Superior temporal gyrus (tissue), 1 donor: ENCODE measurements at regions not wholly inside any gene's neighbourhood (a gene's known extent, or its start where the extent isn't known, plus 50 kb on each side); places are given as distances from the start of the nearest gene placed in this dataset.
"Not testable (repeated sequence)": the region's sequence is repeated elsewhere in the genome, so short reads cannot be mapped to it uniquely, and the experiment has no call there.

ENCODE experiments used
- DNase-seq: peaks from one replicate; pipeline ENCODE4 v3.0.0-alpha.2; 2016; ENCODE audit errors: extremely low spot score

- DNase-seq, result no peak
Observed at GRCh38 chr7:20466543-20467021, 135.9 kb downstream of the ITGB8 start.

GRCh38 chr7:20470082-20470481, 139.4 kb downstream of the ITGB8 start:
- DNase-seq, result no peak

GRCh38 chr7:20470726-20471125, 140.0 kb downstream of the ITGB8 start:
- DNase-seq, result no peak

- no peak for DNase-seq
Observed at GRCh38 chr7:20474249-20474648, 141.2 kb upstream of the ABCB5 start.

GRCh38 chr7:20475756-20476155, 139.7 kb upstream of the ABCB5 start:
- DNase-seq, result no peak

- DNase-seq, result no peak
Observed at GRCh38 chr7:20477067-20477466, 138.4 kb upstream of the ABCB5 start.

GRCh38 chr7:20479706-20480105, 135.8 kb upstream of the ABCB5 start:
- no peak for DNase-seq

- DNase-seq, result no peak
Observed at GRCh38 chr7:20482071-20482470, 133.4 kb upstream of the ABCB5 start.

GRCh38 chr7:20484356-20484755, 131.1 kb upstream of the ABCB5 start:
- no peak for DNase-seq

GRCh38 chr7:20488850-20489249, 126.6 kb upstream of the ABCB5 start:
- no peak for DNase-seq

GRCh38 chr7:20491284-20491683, 124.2 kb upstream of the ABCB5 start:
- DNase-seq, result no peak

- DNase-seq, result no peak
Observed at GRCh38 chr7:20494566-20494965, 120.9 kb upstream of the ABCB5 start.

- not testable (repeated sequence) for DNase-seq
Observed at GRCh38 chr7:20501473-20501872, 114.0 kb upstream of the ABCB5 start.

- DNase-seq, result no peak
Observed at GRCh38 chr7:20503278-20503950, 112.1 kb upstream of the ABCB5 start.

- no peak for DNase-seq
Observed at GRCh38 chr7:20504060-20504459, 111.4 kb upstream of the ABCB5 start.

GRCh38 chr7:20506175-20506574, 109.3 kb upstream of the ABCB5 start:
- DNase-seq, result no peak

- no peak for DNase-seq
Observed at GRCh38 chr7:20507157-20507556, 108.3 kb upstream of the ABCB5 start.

GRCh38 chr7:20508109-20508508, 107.4 kb upstream of the ABCB5 start:
- DNase-seq, result no peak

GRCh38 chr7:20509892-20510572, 105.4 kb upstream of the ABCB5 start:
- no peak for DNase-seq

GRCh38 chr7:20510573-20510900, 104.9 kb upstream of the ABCB5 start:
- peak; percentile 36 for DNase-seq

- no peak for DNase-seq
Observed at GRCh38 chr7:20513341-20513740, 102.1 kb upstream of the ABCB5 start.

- no peak for DNase-seq
Observed at GRCh38 chr7:20513897-20514296, 101.6 kb upstream of the ABCB5 start.

GRCh38 chr7:20514364-20514763, 101.1 kb upstream of the ABCB5 start:
- DNase-seq, result peak; percentile 74

GRCh38 chr7:20519645-20520044, 95.8 kb upstream of the ABCB5 start:
- peak; percentile 74 for DNase-seq
